Heart right ventricle (tissue), 16 donors: ENCODE measurements at regions not wholly inside any gene's neighbourhood (a gene's known extent, or its start where the extent isn't known, plus 50 kb on each side); places are given as distances from the start of the nearest gene placed in this dataset.

Source experiments
- ATAC-seq, 8 donors: fragments of 200-7000 bp; cut with Tn5 transposase; one replicate each; pipeline ENCODE4 v1.9.1; 2020; ENCODE audit warnings: mild to moderate bottlenecking in 8 of 8, moderate library complexity in 8 of 8, moderate number of reproducible peaks in 1 of 8
- DNase-seq, 2 donors: peaks; one replicate each; pipeline ENCODE4 v3.0.0-alpha.2; 2020
- H3K27ac ChIP-seq, 10 donors: fragments of 200-600 bp; sonication (generic) in 2 of 10; one replicate each; pipeline versions ENCODE4 v1.5.0 to v1.8.0; 2020 to 2022; ENCODE audit warnings: mild to moderate bottlenecking in 3 of 10
- H3K27me3 ChIP-seq, 7 donors: fragments of 200-600 bp; one replicate each; pipeline ENCODE4 v1.8.0; 2021 to 2022; ENCODE audit warnings: mild to moderate bottlenecking in 2 of 7
- H3K36me3 ChIP-seq, 9 donors: fragments of 200-600 bp; sonication (generic) in 1 of 9; one replicate each; pipeline versions ENCODE4 v1.5.0 to v1.8.0; 2020 to 2022; ENCODE audit warnings: mild to moderate bottlenecking in 2 of 9
- H3K4me1 ChIP-seq, 9 donors: fragments of 200-600 bp; sonication (generic) in 1 of 9; one replicate each; pipeline versions ENCODE4 v1.5.0 to v1.8.0; 2020 to 2022; ENCODE audit warnings: mild to moderate bottlenecking in 4 of 9
- H3K4me3 ChIP-seq, 10 donors: fragments of 200-600 bp; sonication (generic) in 2 of 10; one replicate each; pipeline versions ENCODE4 v1.5.0 to v1.8.0; 2020 to 2022; ENCODE audit warnings: mild to moderate bottlenecking in 7 of 10, moderate library complexity in 2 of 10
- H3K9me3 ChIP-seq, 11 donors: fragments of 200-600 bp in 10 of 11; sonication (generic) in 2 of 11; one replicate each; pipeline versions ENCODE4 v1.5.0 to v1.8.0; 2013 to 2022; ENCODE audit warnings: mild to moderate bottlenecking in 2 of 11, control low read depth in 1 of 11, moderate library complexity in 1 of 11
- CTCF ChIP-seq, 9 donors: fragments of 200-600 bp; sonication (generic) in 2 of 9; IDR thresholded peaks; one replicate each; pipeline versions ENCODE4 v1.5.0 to v1.8.0; 2021 to 2022; ENCODE audit warnings: antibody characterized with exemption in 9 of 9, mild to moderate bottlenecking in 5 of 9, moderate library complexity in 1 of 9
- WGBS, 2 donors: extraction: QIAGEN DNeasy Blood & Tissue Kit; methylation state at CpG; one replicate each; pipeline ENCODE4 v1.1.7; 2013; ENCODE audit warnings: inconsistent platforms in 1 of 2; 5-methylcytosine and 5-hydroxymethylcytosine counted together
- intact Hi-C, 10 donors: fragments of 100-400 bp; cut with DNase I; formaldehyde crosslinking; loops; one replicate each; pipeline versions ENCODE4 v1.11.1 to v1.14.2; 2022
- donor health status: Arrhythmogenic right ventricular cardiomyopathy.
- donor health status: ischemic (EF 13 %, LVEDD 7.1; RV severe dilation, severe dysfunction).
- donor health status: healthy with polysubstance abuse.
- donor health status: DM: no; HTN: yes; CAD: no.
- donor health status: DM: no; HTN: no; CAD: no.
- donor health status: ischemic (EF 25% LVEDD 6.9; RV normal size, moderate dysfunction).
- donor health status: ischemic (EF 25% LVEDD 5.7; RV mildly dilated, moderate dysfunction).
- donor health status: healthy.
- donor health status: DM: yes; HTN: yes; CAD: no.
- donor health status: Ischemic cardiomyopathy.
- donor health status: ischemic (EF 35%, LVEDD 5.7; RV mildly dilated, moderate dysfunction).
- donor health status: nonischemic (EF 11% LVEDD 7.7; RV severe dilation, severe dysfunction).
- donor health status: DM: yes; HTN: yes; CAD: no.
- donor health status: PGD.
- donor health status: ischemic (EF 29% LVEDD 5.4; RV normal size, mild dysfunction).
- donor health status: nonischemic (EF 23%, LVEDD 6.1; RV moderate dilation, normal function).

DNA sequence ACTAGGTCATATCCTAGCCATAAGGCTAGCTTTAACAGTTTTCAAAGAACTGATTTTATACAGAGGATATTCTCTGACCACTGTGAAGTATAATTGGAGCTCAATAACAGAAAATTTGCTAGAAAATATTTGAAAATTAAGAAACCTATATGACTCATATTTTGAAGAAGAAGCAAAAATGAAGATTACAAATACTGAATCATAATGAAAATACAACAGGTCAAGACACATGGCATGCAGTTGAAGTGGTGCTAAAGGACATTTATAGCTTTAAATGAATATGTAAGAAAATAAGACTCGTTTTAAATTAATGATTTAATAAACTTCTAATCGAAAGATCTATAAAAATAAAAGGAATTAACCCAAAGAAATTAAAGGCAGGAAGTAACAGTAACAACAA, 1234.6 kb downstream of the SLC16A7 start:
- no peaks in the 10 kb centered on the region for H3K27me3 ChIP-seq
- intact Hi-C loops: no loop called here
- H3K9me3 ChIP-seq: peaks cover 0 to 4% (median 0%) of the 10 kb centered on the region in 11 donors
- ATAC-seq (no peak), DNase-seq (no peak)
- H3K4me3 ChIP-seq: no peak overlapping the region
- H3K27ac ChIP-seq: no peak overlapping the region
- WGBS, 2 donors: 61 to 72% methylated on average over 2 of the region's 2 CpGs
- no peaks in the 10 kb centered on the region for H3K4me1 ChIP-seq
- no peak for TF ChIP-seq CTCF (IDR thresholded peaks at IDR 0.05)
- no peaks in the 10 kb centered on the region for H3K36me3 ChIP-seq

DNA sequence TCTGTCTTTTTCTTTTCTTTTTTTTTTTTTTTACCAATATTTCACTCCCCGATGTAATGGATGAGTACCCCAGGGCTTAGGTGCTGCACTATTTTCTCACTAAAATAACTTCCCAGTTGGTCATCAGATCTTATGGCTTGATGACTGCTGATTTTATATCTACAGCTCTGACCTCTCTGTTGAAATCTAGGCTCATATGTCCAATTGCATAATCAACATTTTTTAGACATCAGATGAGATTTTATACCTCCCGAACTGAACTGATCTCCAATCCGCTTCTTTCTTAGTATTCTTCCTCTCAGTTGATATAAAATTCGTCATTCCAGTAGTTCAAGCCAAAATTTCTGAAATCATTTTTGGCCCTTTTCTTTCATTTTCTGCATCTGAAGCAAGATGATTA, 1236.5 kb downstream of the SLC16A7 start:
- Histone ChIP-seq H3K27ac (no peak overlapping the region), H3K27me3 (no peaks in the 10 kb centered on the region), H3K9me3 (no peaks in the 10 kb centered on the region), H3K36me3 (no peaks in the 10 kb centered on the region), H3K4me3 (no peak overlapping the region), H3K4me1 (no peaks in the 10 kb centered on the region)
- ATAC-seq (no peak), DNase-seq (no peak)
- 80 to 85% methylated on average over 4 of the region's 4 CpGs for WGBS, 2 donors
- intact Hi-C loops: no loop called here
- TF ChIP-seq CTCF (IDR thresholded peaks at IDR 0.05): no peak

DNA sequence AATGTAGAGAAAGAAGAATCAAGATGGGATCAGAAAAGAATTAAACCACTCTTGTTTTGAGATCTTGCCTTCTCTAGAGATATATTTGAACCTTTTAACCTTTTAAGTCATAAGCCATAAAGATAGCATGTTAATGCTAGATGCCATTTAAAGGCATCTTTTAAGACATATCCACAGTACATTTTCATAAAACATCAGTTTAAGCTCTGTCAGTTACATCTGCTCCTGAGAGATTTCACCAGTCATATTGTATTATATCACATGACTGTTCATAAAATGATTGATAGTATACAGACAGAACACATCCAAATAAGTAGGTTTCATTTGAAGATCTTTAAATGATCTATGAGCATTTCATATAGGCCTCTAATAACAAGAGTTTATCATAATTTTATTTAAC, 1238.5 kb downstream of the SLC16A7 start:
- no peak for DNase-seq
- H3K27ac ChIP-seq: no peak overlapping the region
- no peak overlapping the region for H3K4me3 ChIP-seq
- no peaks in the 10 kb centered on the region for H3K36me3 ChIP-seq
- intact Hi-C loops: no loop called here
- H3K9me3 ChIP-seq: no peaks in the 10 kb centered on the region
- TF ChIP-seq CTCF (IDR thresholded peaks at IDR 0.05): no peak
- ATAC-seq: no peak
- no peaks in the 10 kb centered on the region for H3K4me1 ChIP-seq
- H3K27me3 ChIP-seq: no peaks in the 10 kb centered on the region

- Histone ChIP-seq H3K27me3 (no peaks in the 10 kb centered on the region), H3K9me3 (no peaks in the 10 kb centered on the region), H3K27ac (no peak overlapping the region), H3K4me3 (no peak overlapping the region), H3K4me1 (no peaks in the 10 kb centered on the region), H3K36me3 (no peaks in the 10 kb centered on the region)
- 73 to 89% methylated on average over 3 of the region's 3 CpGs for WGBS, 2 donors
- no peak for TF ChIP-seq CTCF (IDR thresholded peaks at IDR 0.05)
- no peak for DNase-seq
- no peak for ATAC-seq
- intact Hi-C loops: no loop called here
Measured at GRCh38 chr12:60834806-60835205, 1239.0 kb downstream of the SLC16A7 start.

DNA sequence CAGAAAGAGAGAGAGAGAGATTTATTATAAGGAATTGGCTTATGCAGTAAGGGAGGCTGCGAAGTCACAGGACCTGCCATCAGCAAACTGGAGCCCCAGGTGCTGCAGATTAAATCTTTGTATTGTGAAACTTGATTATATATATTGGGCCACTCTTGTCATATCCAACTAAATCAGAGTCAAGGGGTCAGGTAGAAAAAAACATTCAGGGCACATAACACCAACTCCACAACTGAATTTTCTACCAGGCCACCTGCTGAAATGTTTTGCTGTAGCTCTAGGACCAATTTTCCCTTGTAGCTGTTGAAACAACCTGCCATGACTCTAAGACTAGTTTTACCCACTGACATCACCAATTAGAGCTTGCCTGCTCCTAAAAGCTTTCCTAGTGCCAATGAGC, 1240.8 kb downstream of the SLC16A7 start:
- Histone ChIP-seq H3K4me3 (no peak overlapping the region), H3K9me3 (no peaks in the 10 kb centered on the region), H3K36me3 (no peaks in the 10 kb centered on the region), H3K4me1 (no peaks in the 10 kb centered on the region), H3K27ac (no peak overlapping the region), H3K27me3 (no peaks in the 10 kb centered on the region)
- no peak for TF ChIP-seq CTCF (IDR thresholded peaks at IDR 0.05)
- no peak for DNase-seq
- 83 to 93% methylated on average over 1 of the region's 1 CpG for WGBS, 2 donors
- ATAC-seq: no peak
- intact Hi-C loops: no loop called here
